MM.1S (cell line): ENCODE measurements at regions not wholly inside any gene's neighbourhood (a gene's known extent, or its start where the extent isn't known, plus 50 kb on each side); places are given as distances from the start of the nearest gene placed in this dataset.

Experiments used
- CTCF ChIP-seq: fragments of 300-600 bp; sonication (generic); IDR thresholded peaks from 2 replicates; pipeline ENCODE4 v1.5.1; 2016; ENCODE audit warnings: antibody characterized with exemption, low read length, mixed read lengths
- EZH2 ChIP-seq: fragments of 300-600 bp; sonication (generic); optimal IDR thresholded peaks from 2 replicates; pipeline ENCODE3; 2017; ENCODE audit warnings: low read depth, mild to moderate bottlenecking, antibody characterized with exemption, low read length, mixed read lengths
- EZH2phosphoT487 ChIP-seq: fragments of 300-600 bp; sonication (generic); IDR thresholded peaks from 2 replicates; pipeline ENCODE4 v1.6.1; 2018; ENCODE audit warnings: antibody characterized with exemption, low read length

GRCh38 chr7:25454020-25454419 lies 225.7 kb upstream of the NPVF start:
- no peak for TF ChIP-seq CTCF
- no peak for TF ChIP-seq EZH2
- no peak for TF ChIP-seq EZH2phosphoT487
